GM12872 (cell line): ENCODE measurements at regions not wholly inside any gene's neighbourhood (a gene's known extent, or its start where the extent isn't known, plus 50 kb on each side); places are given as distances from the start of the nearest gene placed in this dataset.

ENCODE experiments used
- TF ChIP-seq, protein P1 (sequence below): IDR thresholded peaks from 3 replicates; pipeline ENCODE4 v1.5.1; 2011; ENCODE audit warnings: low read depth, mild to moderate bottlenecking, low read length, moderate library complexity; ENCODE audit not compliant: insufficient read depth

GRCh38 chr5:163861670-163862069 lies 356.3 kb downstream of the MAT2B start:
- TF ChIP-seq, protein P1, sequence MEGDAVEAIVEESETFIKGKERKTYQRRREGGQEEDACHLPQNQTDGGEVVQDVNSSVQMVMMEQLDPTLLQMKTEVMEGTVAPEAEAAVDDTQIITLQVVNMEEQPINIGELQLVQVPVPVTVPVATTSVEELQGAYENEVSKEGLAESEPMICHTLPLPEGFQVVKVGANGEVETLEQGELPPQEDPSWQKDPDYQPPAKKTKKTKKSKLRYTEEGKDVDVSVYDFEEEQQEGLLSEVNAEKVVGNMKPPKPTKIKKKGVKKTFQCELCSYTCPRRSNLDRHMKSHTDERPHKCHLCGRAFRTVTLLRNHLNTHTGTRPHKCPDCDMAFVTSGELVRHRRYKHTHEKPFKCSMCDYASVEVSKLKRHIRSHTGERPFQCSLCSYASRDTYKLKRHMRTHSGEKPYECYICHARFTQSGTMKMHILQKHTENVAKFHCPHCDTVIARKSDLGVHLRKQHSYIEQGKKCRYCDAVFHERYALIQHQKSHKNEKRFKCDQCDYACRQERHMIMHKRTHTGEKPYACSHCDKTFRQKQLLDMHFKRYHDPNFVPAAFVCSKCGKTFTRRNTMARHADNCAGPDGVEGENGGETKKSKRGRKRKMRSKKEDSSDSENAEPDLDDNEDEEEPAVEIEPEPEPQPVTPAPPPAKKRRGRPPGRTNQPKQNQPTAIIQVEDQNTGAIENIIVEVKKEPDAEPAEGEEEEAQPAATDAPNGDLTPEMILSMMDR = no peak

- TF ChIP-seq, protein P1 = no peak
These were observed 361.9 kb downstream of the MAT2B start for GRCh38 chr5:163867324-163867723.

GRCh38 chr5:163867738-163868137 lies 362.3 kb downstream of the MAT2B start:
- TF ChIP-seq, protein P1 = no peak

GRCh38 chr5:163869581-163869980 lies 364.2 kb downstream of the MAT2B start:
- TF ChIP-seq, protein P1 = no peak

DNA sequence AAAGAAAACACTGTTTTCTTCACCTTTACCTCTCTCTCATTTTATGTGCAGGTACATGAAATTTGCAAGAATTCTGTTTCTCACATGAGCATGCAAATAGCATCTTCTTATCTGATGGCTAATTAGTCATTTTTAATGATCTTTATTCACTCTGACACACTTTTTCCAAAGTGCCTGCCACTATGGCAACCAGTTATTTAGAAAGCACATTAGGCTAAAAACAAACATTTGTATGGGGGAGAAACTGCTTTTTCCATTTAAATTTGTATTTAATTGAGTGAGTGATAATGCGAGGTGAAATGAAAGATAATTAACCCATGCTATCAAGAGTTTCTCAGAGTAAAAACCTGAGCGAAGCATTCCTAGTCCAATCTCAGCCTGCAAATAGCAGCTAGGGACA lies 365.0 kb downstream of the MAT2B start:
- TF ChIP-seq, protein P1 = no peak

DNA sequence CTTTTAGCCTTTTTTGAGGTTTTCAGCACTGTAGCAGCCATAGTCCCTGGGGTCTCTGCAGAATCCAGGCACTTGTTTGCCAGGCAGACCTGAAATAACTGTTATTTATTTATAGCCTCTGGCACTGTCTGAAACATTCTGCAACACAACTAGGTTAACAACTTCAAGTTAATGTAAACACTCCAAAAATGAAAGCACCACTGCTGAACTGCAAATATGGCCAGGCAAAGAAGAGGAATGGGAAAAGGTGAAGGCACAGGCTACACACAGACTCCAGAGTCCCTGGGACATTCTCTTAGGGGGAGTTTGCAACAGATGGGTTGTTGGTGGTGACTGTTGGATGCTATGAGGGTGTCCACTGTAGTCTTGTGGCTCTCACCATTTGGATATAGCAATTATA lies 369.0 kb downstream of the MAT2B start:
- TF ChIP-seq, protein P1 = no peak

DNA sequence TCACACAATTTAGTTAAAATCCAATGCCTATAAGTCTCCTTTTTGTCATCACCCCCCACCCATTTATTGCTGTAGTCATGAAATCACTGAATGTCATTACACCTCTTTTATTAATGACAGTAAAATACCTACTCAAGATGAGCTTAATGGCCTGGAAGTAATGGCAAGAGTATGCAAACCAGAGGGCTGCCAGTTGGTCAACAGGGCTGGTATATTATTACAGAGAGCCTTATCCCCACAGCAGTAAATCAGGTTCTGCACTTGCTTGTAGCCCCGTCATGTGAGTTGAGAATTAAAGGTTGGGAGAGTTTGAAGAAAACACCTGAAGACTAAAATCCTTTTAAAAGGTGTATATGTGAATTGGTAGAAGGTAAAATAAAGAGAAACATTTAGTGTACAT lies 372.4 kb downstream of the MAT2B start:
- TF ChIP-seq, protein P1 = no peak

DNA sequence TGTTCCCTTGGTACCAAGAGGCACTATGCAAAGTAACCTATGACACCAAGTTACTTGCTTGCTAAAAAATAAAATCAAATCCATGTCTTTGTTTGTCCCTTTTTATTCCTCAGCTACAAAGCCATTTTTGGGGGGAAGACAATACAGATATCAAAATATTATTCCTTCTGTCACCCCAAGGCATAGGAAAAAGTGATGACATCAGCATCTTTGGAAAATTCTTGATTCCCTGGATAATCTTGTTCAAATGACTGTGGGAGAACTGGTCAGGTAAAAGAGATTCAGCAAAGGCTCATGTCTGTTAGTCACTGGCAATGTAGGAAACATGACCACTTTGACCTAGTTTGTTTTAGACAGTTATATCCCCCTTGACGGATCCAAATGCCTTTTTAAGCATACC lies 373.1 kb downstream of the MAT2B start:
- TF ChIP-seq, protein P1 = no peak
